ENCODE measurements at regions not wholly inside any gene's neighbourhood (a gene's known extent, or its start where the extent isn't known, plus 50 kb on each side); places are given as distances from the start of the nearest gene placed in this dataset.

DNA sequence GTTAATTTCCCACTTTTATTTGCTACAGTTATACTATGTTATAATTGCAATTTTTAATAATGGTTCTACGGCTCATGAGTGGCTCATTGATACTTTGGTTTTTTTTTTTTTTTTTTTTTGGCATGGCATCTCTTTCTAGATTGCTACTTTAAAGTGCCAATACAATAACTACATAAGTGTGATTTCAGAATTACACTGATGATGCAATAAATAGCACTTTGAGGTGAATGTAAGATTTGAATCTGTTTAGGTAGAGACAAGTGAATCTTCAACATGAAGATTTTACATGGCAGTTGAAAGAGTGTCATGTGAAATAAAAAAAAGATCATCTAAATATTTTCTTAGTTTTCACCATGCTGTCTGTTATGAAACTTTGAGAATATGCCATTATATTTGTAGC lies 75.7 kb downstream of the KBTBD8 start:
- TF ChIP-seq SP1 (IDR thresholded peaks at IDR 0.05; ENCODE audit: low read depth, low read length), result no peak
- no peak for TF ChIP-seq RFX5 (IDR thresholded peaks at IDR 0.05; ENCODE audit: borderline replicate concordance, low read depth, low read length)

All from H1 (cell line).